ENCODE measurements at regions not wholly inside any gene's neighbourhood (a gene's known extent, or its start where the extent isn't known, plus 50 kb on each side); places are given as distances from the start of the nearest gene placed in this dataset.
"Not testable (repeated sequence)": the region's sequence is repeated elsewhere in the genome, so short reads cannot be mapped to it uniquely, and the experiment has no call there.

- H3K4me3 ChIP-seq, result no peak overlapping the region
- no peaks in the 10 kb centered on the region for H3K36me3 ChIP-seq (ENCODE audit: insufficient read depth, low read length)
- H3K27ac ChIP-seq, result no peak overlapping the region
- DNase-seq (ENCODE audit: low read depth, low spot score), result no peak
- no peaks in the 10 kb centered on the region for H3K9me3 ChIP-seq (ENCODE audit: low read depth, low read length)
- TF ChIP-seq POLR2AphosphoS5 (IDR thresholded peaks at IDR 0.05; ENCODE audit: borderline replicate concordance, low read depth, low read length) (no peak), EZH2 (IDR thresholded peaks at IDR 0.05) (no peak), FOXP2 (optimal IDR thresholded peaks at IDR 0.05; ENCODE audit: control extremely low read depth, extremely low read length, insufficient read depth) (no peak)
- H3K9ac ChIP-seq (ENCODE audit: insufficient read length), result no peak overlapping the region
These were observed 707.5 kb upstream of the FSHR start for GRCh38 chr2:49861821-49862220.

- TF ChIP-seq FOXP2 (optimal IDR thresholded peaks at IDR 0.05; ENCODE audit: control extremely low read depth, extremely low read length, insufficient read depth), result no peak
- no peak for TF ChIP-seq EZH2 (IDR thresholded peaks at IDR 0.05)
- TF ChIP-seq POLR2AphosphoS5 (IDR thresholded peaks at IDR 0.05; ENCODE audit: borderline replicate concordance, low read depth, low read length), result no peak
- H3K4me3 ChIP-seq, result no peak overlapping the region
- no peaks in the 10 kb centered on the region for H3K9me3 ChIP-seq (ENCODE audit: low read depth, low read length)
- no peak overlapping the region for H3K9ac ChIP-seq (ENCODE audit: insufficient read length)
- H3K27ac ChIP-seq, result no peak overlapping the region
- no peak for DNase-seq (ENCODE audit: low read depth, low spot score)
- no peaks in the 10 kb centered on the region for H3K36me3 ChIP-seq (ENCODE audit: insufficient read depth, low read length)
These were observed 706.5 kb upstream of the FSHR start for GRCh38 chr2:49860834-49861233.

- no peak overlapping the region for H3K4me3 ChIP-seq
- no peak overlapping the region for H3K9ac ChIP-seq (ENCODE audit: insufficient read length)
- no peak for TF ChIP-seq EZH2 (IDR thresholded peaks at IDR 0.05)
- TF ChIP-seq FOXP2 (optimal IDR thresholded peaks at IDR 0.05; ENCODE audit: control extremely low read depth, extremely low read length, insufficient read depth), result no peak
- TF ChIP-seq POLR2AphosphoS5 (IDR thresholded peaks at IDR 0.05; ENCODE audit: borderline replicate concordance, low read depth, low read length), result no peak
- H3K27ac ChIP-seq, result no peak overlapping the region
- no peaks in the 10 kb centered on the region for H3K36me3 ChIP-seq (ENCODE audit: insufficient read depth, low read length)
- DNase-seq (ENCODE audit: low read depth, low spot score), result no peak
- no peaks in the 10 kb centered on the region for H3K9me3 ChIP-seq (ENCODE audit: low read depth, low read length)
These were observed 705.9 kb upstream of the FSHR start for GRCh38 chr2:49860170-49860569.

GRCh38 chr2:49858657-49859056 lies 704.3 kb upstream of the FSHR start:
- H3K9ac ChIP-seq (ENCODE audit: insufficient read length), result no peak overlapping the region
- H3K4me3 ChIP-seq, result no peak overlapping the region
- no peaks in the 10 kb centered on the region for H3K9me3 ChIP-seq (ENCODE audit: low read depth, low read length)
- no peaks in the 10 kb centered on the region for H3K36me3 ChIP-seq (ENCODE audit: insufficient read depth, low read length)
- no peak for TF ChIP-seq EZH2 (IDR thresholded peaks at IDR 0.05)
- no peak for TF ChIP-seq FOXP2 (optimal IDR thresholded peaks at IDR 0.05; ENCODE audit: control extremely low read depth, extremely low read length, insufficient read depth)
- TF ChIP-seq POLR2AphosphoS5 (IDR thresholded peaks at IDR 0.05; ENCODE audit: borderline replicate concordance, low read depth, low read length), result no peak
- no peak overlapping the region for H3K27ac ChIP-seq
- DNase-seq (ENCODE audit: low read depth, low spot score), result no peak

- Histone ChIP-seq H3K36me3 (ENCODE audit: insufficient read depth, low read length) (no peaks in the 10 kb centered on the region), H3K4me3 (no peak overlapping the region), H3K9me3 (ENCODE audit: low read depth, low read length) (no peaks in the 10 kb centered on the region), H3K9ac (ENCODE audit: insufficient read length) (no peak overlapping the region), H3K27ac (no peak overlapping the region)
- TF ChIP-seq EZH2 (IDR thresholded peaks at IDR 0.05) (no peak), FOXP2 (optimal IDR thresholded peaks at IDR 0.05; ENCODE audit: control extremely low read depth, extremely low read length, insufficient read depth) (no peak), POLR2AphosphoS5 (IDR thresholded peaks at IDR 0.05; ENCODE audit: borderline replicate concordance, low read depth, low read length) (no peak)
- no peak for DNase-seq (ENCODE audit: low read depth, low spot score)
These were observed 703.8 kb upstream of the FSHR start for GRCh38 chr2:49858113-49858490.

GRCh38 chr2:49857371-49858112 lies 703.2 kb upstream of the FSHR start:
- no peak for TF ChIP-seq EZH2 (IDR thresholded peaks at IDR 0.05)
- TF ChIP-seq POLR2AphosphoS5 (IDR thresholded peaks at IDR 0.05; ENCODE audit: borderline replicate concordance, low read depth, low read length), result no peak
- TF ChIP-seq FOXP2 (optimal IDR thresholded peaks at IDR 0.05; ENCODE audit: control extremely low read depth, extremely low read length, insufficient read depth), result no peak

GRCh38 chr2:49845671-49846070 lies 691.4 kb upstream of the FSHR start:
- Histone ChIP-seq H3K27ac (no peak overlapping the region), H3K4me3 (no peak overlapping the region), H3K9ac (ENCODE audit: insufficient read length) (no peak overlapping the region), H3K9me3 (ENCODE audit: low read depth, low read length) (no peaks in the 10 kb centered on the region), H3K36me3 (ENCODE audit: insufficient read depth, low read length) (no peaks in the 10 kb centered on the region)
- TF ChIP-seq EZH2 (IDR thresholded peaks at IDR 0.05), result no peak
- no peak for TF ChIP-seq POLR2AphosphoS5 (IDR thresholded peaks at IDR 0.05; ENCODE audit: borderline replicate concordance, low read depth, low read length)
- TF ChIP-seq FOXP2 (optimal IDR thresholded peaks at IDR 0.05; ENCODE audit: control extremely low read depth, extremely low read length, insufficient read depth), result no peak
- DNase-seq (ENCODE audit: low read depth, low spot score), result no peak

More at GRCh38 chr2:49857371-49858112, 703.2 kb upstream of the FSHR start:
- DNase-seq (ENCODE audit: low read depth, low spot score), result no peak
- no peak overlapping the region for H3K27ac ChIP-seq
- H3K9ac ChIP-seq (ENCODE audit: insufficient read length), result no peak overlapping the region
- H3K36me3 ChIP-seq (ENCODE audit: insufficient read depth, low read length), result no peaks in the 10 kb centered on the region
- H3K4me3 ChIP-seq, result no peak overlapping the region
- no peaks in the 10 kb centered on the region for H3K9me3 ChIP-seq (ENCODE audit: low read depth, low read length)

GRCh38 chr2:49845021-49845420 lies 690.7 kb upstream of the FSHR start:
- H3K9me3 ChIP-seq (ENCODE audit: low read depth, low read length), result no peaks in the 10 kb centered on the region
- TF ChIP-seq POLR2AphosphoS5 (IDR thresholded peaks at IDR 0.05; ENCODE audit: borderline replicate concordance, low read depth, low read length), result no peak
- no peak for TF ChIP-seq FOXP2 (optimal IDR thresholded peaks at IDR 0.05; ENCODE audit: control extremely low read depth, extremely low read length, insufficient read depth)
- no peak for TF ChIP-seq EZH2 (IDR thresholded peaks at IDR 0.05)
- H3K4me3 ChIP-seq, result no peak overlapping the region
- H3K36me3 ChIP-seq (ENCODE audit: insufficient read depth, low read length), result no peaks in the 10 kb centered on the region
- no peak for DNase-seq (ENCODE audit: low read depth, low spot score)
- H3K27ac ChIP-seq, result no peak overlapping the region
- H3K9ac ChIP-seq (ENCODE audit: insufficient read length), result no peak overlapping the region

GRCh38 chr2:49844113-49844512 lies 689.8 kb upstream of the FSHR start:
- not testable (repeated sequence) for H3K9ac ChIP-seq (ENCODE audit: insufficient read length); H3K9me3 ChIP-seq (ENCODE audit: low read depth, low read length); DNase-seq (ENCODE audit: low read depth, low spot score); H3K36me3 ChIP-seq (ENCODE audit: insufficient read depth, low read length); H3K27ac ChIP-seq; H3K4me3 ChIP-seq

Measured in SK-N-MC (cell line).